Chondrocyte (in vitro differentiated cells): ENCODE measurements at regions not wholly inside any gene's neighbourhood (a gene's known extent, or its start where the extent isn't known, plus 50 kb on each side); places are given as distances from the start of the nearest gene placed in this dataset.

ENCODE experiments used
- DNase-seq: peaks from one replicate; pipeline ENCODE4 v3.0.0; 2021; ENCODE audit warnings: mixed read lengths, low spot score
- H3K27ac Mint-ChIP-seq: one replicate; pipeline ENCODE4 v1.8.0; 2021; ENCODE audit warnings: mild to moderate bottlenecking, moderate library complexity, mixed read lengths; ENCODE audit not compliant: unreplicated experiment
- H3K27me3 Mint-ChIP-seq: 2 replicates; pipeline ENCODE4 v1.8.0; 2021; ENCODE audit warnings: low read depth, mixed read lengths
- H3K36me3 Mint-ChIP-seq: 2 replicates; pipeline ENCODE4 v1.8.0; 2021; ENCODE audit warnings: low read depth, mixed read lengths
- H3K4me1 Mint-ChIP-seq: 2 replicates; pipeline ENCODE4 v1.8.0; 2021; ENCODE audit warnings: low read depth, mild to moderate bottlenecking, mixed read lengths
- H3K4me3 Mint-ChIP-seq: one replicate; pipeline ENCODE4 v1.8.0; 2021; ENCODE audit warnings: mild to moderate bottlenecking, moderate library complexity, mixed read lengths; ENCODE audit not compliant: unreplicated experiment
- H3K9me3 Mint-ChIP-seq: 2 replicates; pipeline ENCODE4 v1.8.0; 2021; ENCODE audit warnings: low read depth, mixed read lengths
- TF ChIP-seq, protein P1 (sequence below): fragments of 200-600 bp; sonication (generic); IDR thresholded peaks from 2 replicates; pipeline ENCODE4 v1.5.0; 2021; ENCODE audit warnings: antibody characterized with exemption, mild to moderate bottlenecking, moderate library complexity

- Mint-ChIP-seq H3K4me3 (no peak overlapping the region), H3K36me3 (peaks cover 2% of the 10 kb centered on the region), H3K4me1 (no peaks in the 10 kb centered on the region), H3K27ac (no peak overlapping the region), H3K27me3 (peaks cover 2% of the 10 kb centered on the region), H3K9me3 (peaks cover 2% of the 10 kb centered on the region)
- TF ChIP-seq, protein P1, sequence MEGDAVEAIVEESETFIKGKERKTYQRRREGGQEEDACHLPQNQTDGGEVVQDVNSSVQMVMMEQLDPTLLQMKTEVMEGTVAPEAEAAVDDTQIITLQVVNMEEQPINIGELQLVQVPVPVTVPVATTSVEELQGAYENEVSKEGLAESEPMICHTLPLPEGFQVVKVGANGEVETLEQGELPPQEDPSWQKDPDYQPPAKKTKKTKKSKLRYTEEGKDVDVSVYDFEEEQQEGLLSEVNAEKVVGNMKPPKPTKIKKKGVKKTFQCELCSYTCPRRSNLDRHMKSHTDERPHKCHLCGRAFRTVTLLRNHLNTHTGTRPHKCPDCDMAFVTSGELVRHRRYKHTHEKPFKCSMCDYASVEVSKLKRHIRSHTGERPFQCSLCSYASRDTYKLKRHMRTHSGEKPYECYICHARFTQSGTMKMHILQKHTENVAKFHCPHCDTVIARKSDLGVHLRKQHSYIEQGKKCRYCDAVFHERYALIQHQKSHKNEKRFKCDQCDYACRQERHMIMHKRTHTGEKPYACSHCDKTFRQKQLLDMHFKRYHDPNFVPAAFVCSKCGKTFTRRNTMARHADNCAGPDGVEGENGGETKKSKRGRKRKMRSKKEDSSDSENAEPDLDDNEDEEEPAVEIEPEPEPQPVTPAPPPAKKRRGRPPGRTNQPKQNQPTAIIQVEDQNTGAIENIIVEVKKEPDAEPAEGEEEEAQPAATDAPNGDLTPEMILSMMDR, result no peak
- DNase-seq, result no peak
These were observed 693.9 kb upstream of the ID2 start for GRCh38 chr2:7987992-7988391.

GRCh38 chr2:7988440-7988839 lies 693.4 kb upstream of the ID2 start:
- TF ChIP-seq, protein P1, result no peak
- Mint-ChIP-seq H3K4me1 (no peaks in the 10 kb centered on the region), H3K4me3 (no peak overlapping the region), H3K27me3 (peaks cover 2% of the 10 kb centered on the region), H3K36me3 (peaks cover 2% of the 10 kb centered on the region), H3K9me3 (peaks cover 2% of the 10 kb centered on the region), H3K27ac (no peak overlapping the region)
- no peak for DNase-seq

GRCh38 chr2:7989823-7990222 lies 692.0 kb upstream of the ID2 start:
- no peak overlapping the region for H3K27ac Mint-ChIP-seq
- no peak overlapping the region for H3K4me3 Mint-ChIP-seq
- no peak for DNase-seq
- no peaks in the 10 kb centered on the region for H3K9me3 Mint-ChIP-seq
- no peaks in the 10 kb centered on the region for H3K27me3 Mint-ChIP-seq
- no peaks in the 10 kb centered on the region for H3K36me3 Mint-ChIP-seq
- TF ChIP-seq, protein P1, result no peak
- H3K4me1 Mint-ChIP-seq, result no peaks in the 10 kb centered on the region

DNA sequence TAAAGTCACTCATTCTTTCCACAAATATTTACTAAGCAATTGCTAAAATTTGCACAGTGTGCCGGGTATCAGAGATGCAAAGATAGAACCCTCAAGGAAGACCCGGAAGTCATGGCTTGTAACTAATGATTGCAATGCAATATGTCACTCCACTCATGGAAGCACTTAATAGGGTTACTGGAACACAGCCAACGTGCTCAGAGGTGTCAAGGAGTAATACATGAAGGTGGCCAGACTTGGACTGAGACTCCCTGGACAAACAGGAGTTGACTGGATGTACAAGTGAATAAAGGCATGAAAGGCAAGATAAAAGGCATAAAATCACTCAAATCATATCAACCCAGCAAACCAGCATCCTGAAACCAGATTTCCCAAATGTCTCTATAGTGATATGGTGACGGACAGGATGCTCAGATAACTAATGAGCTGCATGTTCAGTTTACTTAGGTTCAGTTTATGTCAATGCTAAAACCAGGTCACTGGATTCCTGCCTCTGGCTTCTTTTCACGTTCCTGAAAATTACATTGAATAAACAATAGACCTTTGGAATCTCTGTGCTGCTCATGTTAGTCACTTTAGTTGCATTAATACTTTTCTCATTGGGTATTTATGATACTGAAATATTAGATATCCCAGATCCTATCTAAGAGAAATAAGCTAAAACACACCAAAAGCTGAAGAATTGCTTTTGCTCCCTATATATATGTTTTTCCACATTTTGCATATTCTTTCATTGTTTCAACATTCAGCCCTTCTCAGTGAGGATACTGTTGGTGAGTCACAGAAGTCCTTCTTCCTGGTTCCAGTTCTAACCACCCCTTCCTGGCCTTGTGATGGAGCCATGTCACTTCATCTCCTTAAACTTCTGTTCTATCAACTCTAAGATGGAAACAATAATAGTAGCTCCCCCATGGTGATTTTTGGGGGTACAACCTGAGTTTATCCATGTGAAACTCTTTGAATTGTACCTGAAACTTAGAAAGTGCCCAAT lies 688.9 kb upstream of the ID2 start:
- H3K27me3 Mint-ChIP-seq, result peaks cover 5% of the 10 kb centered on the region
- H3K4me3 Mint-ChIP-seq, result no peak overlapping the region
- no peak overlapping the region for H3K27ac Mint-ChIP-seq
- no peaks in the 10 kb centered on the region for H3K4me1 Mint-ChIP-seq
- no peaks in the 10 kb centered on the region for H3K36me3 Mint-ChIP-seq
- no peaks in the 10 kb centered on the region for H3K9me3 Mint-ChIP-seq
- no peak for DNase-seq
- TF ChIP-seq, protein P1, result no peak

GRCh38 chr2:7994397-7994951 lies 687.4 kb upstream of the ID2 start:
- Mint-ChIP-seq H3K4me3 (no peak overlapping the region), H3K36me3 (no peaks in the 10 kb centered on the region), H3K27ac (no peak overlapping the region), H3K4me1 (no peaks in the 10 kb centered on the region), H3K27me3 (peaks cover 5% of the 10 kb centered on the region), H3K9me3 (no peaks in the 10 kb centered on the region)
- no peak for DNase-seq
- TF ChIP-seq, protein P1, result no peak
